K562 (cell line): ENCODE measurements at regions not wholly inside any gene's neighbourhood (a gene's known extent, or its start where the extent isn't known, plus 50 kb on each side); places are given as distances from the start of the nearest gene placed in this dataset.

Experiments
- ATAC-seq: fragments of 200-7000 bp; cut with Tn5 transposase; 3 replicates; pipeline ENCODE4 v1.9.1; 2020; ENCODE audit warnings: moderate library complexity
- BruUV-seq: library from RNA; stranded (reverse); fragments of 400-500 nt; replicated peaks from 2 replicates; lab custom pipeline; 2021; lab: Mats Ljungman, UMichigan
- CTCF ChIA-PET: fragments of 300-600 bp; formaldehyde crosslinking; extraction: SDS; loops from one replicate; lab custom pipeline; 2021; ENCODE audit warnings: low intra/inter-chr PET ratio; lab: Yijun Ruan, JAX
- POLR2A ChIA-PET: fragments of 300-600, 350-650 bp; sonication (Branson Sonifier 250); formaldehyde crosslinking; extraction: SDS; loops from one replicate; lab custom pipeline; 2021; ENCODE audit warnings: antibody characterized with exemption, inconsistent platforms; lab: Yijun Ruan, JAX
- DNase-seq, 4 experiments: peaks; one replicate each; pipeline versions ENCODE4 v3.0.0 to v3.0.0-alpha.2; 2011 to 2018; ENCODE audit warnings: low spot score in 3 of 4, mixed read lengths in 3 of 4; ENCODE audit errors: extremely low read depth in 1 of 4
- FAIRE-seq: peaks from 2 replicates; lab custom pipeline; 2011; peaks lifted over from hg19 to GRCh38; lab: Jason Lieb, UNC
- H2AFZ ChIP-seq: 2 replicates; pipeline ENCODE4 v1.6.0; 2011; ENCODE audit warnings: low read depth, low read length, control low read depth, inconsistent platforms
- H3K27ac ChIP-seq: fragments of 200-600 bp; 3 replicates; pipeline ENCODE4 v1.8.0; 2011; ENCODE audit warnings: low read depth, mild to moderate bottlenecking, control low read depth, inconsistent platforms, low read length, moderate library complexity, mixed read lengths; ENCODE audit errors: extremely low read depth
- H3K27me3 ChIP-seq, 2 experiments: fragments of 300-600 bp in 1 of 2; 2 replicates in 1 of 2; 3 replicates in 1 of 2; pipeline versions ENCODE4 v1.6.0 to v1.8.0; 2011; ENCODE audit warnings: inconsistent platforms in 2 of 2, low read length in 2 of 2, mild to moderate bottlenecking in 1 of 2, mixed read lengths in 1 of 2, moderate library complexity in 1 of 2; ENCODE audit not compliant: control insufficient read depth in 2 of 2, insufficient read depth in 2 of 2
- H3K36me3 ChIP-seq: fragments of 300-600 bp; 3 replicates; pipeline ENCODE4 v1.8.0; 2011; ENCODE audit warnings: mild to moderate bottlenecking, low read length, inconsistent platforms; ENCODE audit not compliant: control insufficient read depth, insufficient read depth
- H3K4me1 ChIP-seq, 2 experiments: fragments of 200-600 bp in 1 of 2; replicated peaks in 1 of 2; 2 replicates in 1 of 2; 3 replicates in 1 of 2; pipeline versions ENCODE4 v1.5.1 to v1.8.0; 2011; ENCODE audit warnings: inconsistent platforms in 2 of 2, low read length in 2 of 2, mild to moderate bottlenecking in 1 of 2, mixed read lengths in 1 of 2, moderate library complexity in 1 of 2; ENCODE audit not compliant: control insufficient read depth in 2 of 2, insufficient read depth in 2 of 2
- H3K4me2 ChIP-seq: 2 replicates; pipeline ENCODE4 v1.6.1; 2011; ENCODE audit warnings: low read length, control low read depth, inconsistent platforms, mixed read lengths; ENCODE audit not compliant: insufficient read depth
- H3K4me3 ChIP-seq: fragments of 200-600 bp; sonication (generic), shearing (Covaris generic); 2 replicates; pipeline ENCODE4 v1.5.1; 2016; ENCODE audit warnings: control low read depth, inconsistent platforms
- H3K79me2 ChIP-seq: fragments of 200-600 bp; 3 replicates; pipeline ENCODE4 v1.8.0; 2011; ENCODE audit warnings: low read length, inconsistent platforms; ENCODE audit not compliant: control insufficient read depth, insufficient read depth
- H3K9ac ChIP-seq, 2 experiments: 2 replicates each; pipeline versions ENCODE4 v1.6.0 to v1.6.1; 2011; ENCODE audit warnings: low read depth in 2 of 2, low read length in 2 of 2, control low read depth in 1 of 2, inconsistent platforms in 1 of 2, mild to moderate bottlenecking in 1 of 2, mixed read lengths in 1 of 2; ENCODE audit not compliant: insufficient read depth in 1 of 2
- H3K9me1 ChIP-seq: one replicate; pipeline ENCODE4 v1.6.0; 2011; ENCODE audit warnings: inconsistent platforms, mild to moderate bottlenecking, low read length, moderate library complexity; ENCODE audit not compliant: control insufficient read depth, insufficient read depth
- H3K9me3 ChIP-seq: replicated peaks from 2 replicates; pipeline ENCODE4 v1.5.1; 2011; ENCODE audit warnings: low read depth, low read length, inconsistent platforms; ENCODE audit not compliant: control insufficient read depth, insufficient read depth
- H4K20me1 ChIP-seq: replicated peaks from 2 replicates; pipeline ENCODE4 v1.6.1; 2011; ENCODE audit warnings: low read length, inconsistent platforms, mixed read lengths; ENCODE audit not compliant: control insufficient read depth, insufficient read depth
- AFF1 ChIP-seq, 2 experiments: fragments of 450-650 bp; IDR thresholded peaks; 2 replicates each; pipeline ENCODE4 v1.6.1; 2018; ENCODE audit warnings: mild to moderate bottlenecking in 2 of 2, low read depth in 1 of 2; ENCODE audit not compliant: partially characterized antibody in 2 of 2
- ATF4 ChIP-seq: fragments of 450-650 bp; formaldehyde crosslinking; IDR thresholded peaks from 2 replicates; pipeline ENCODE4 v1.4.0; 2022; ENCODE audit warnings: mild to moderate bottlenecking, moderate library complexity
- CHCHD3 ChIP-seq: fragments of 250-450 bp; sonication (Bioruptor Pico); IDR thresholded peaks from 2 replicates; pipeline ENCODE4 v2.1.2; 2022; ENCODE audit warnings: mild to moderate bottlenecking
- EP300 ChIP-seq: IDR thresholded peaks from 2 replicates; pipeline ENCODE4 v1.6.1; 2012; ENCODE audit warnings: low read length, improper control_type of control experiment
- GTF3C2 ChIP-seq: IDR thresholded peaks from 3 replicates; pipeline ENCODE4 v1.6.1; 2011; ENCODE audit warnings: borderline replicate concordance, mild to moderate bottlenecking, moderate library complexity; ENCODE audit not compliant: insufficient read length; ENCODE audit errors: extremely low read depth
- MEF2D ChIP-seq: conservative IDR thresholded peaks from 2 replicates; pipeline ENCODE4 v1.6.1; 2016; ENCODE audit warnings: low read depth, missing genetic modification characterization, missing compliant biosample characterization
- NFE2 ChIP-seq: IDR thresholded peaks from 2 replicates; pipeline ENCODE4 v1.6.1; 2014; ENCODE audit warnings: antibody characterized with exemption, low read depth
- OTX1 ChIP-seq: fragments of 450-650 bp; formaldehyde crosslinking; IDR thresholded peaks from 2 replicates; pipeline ENCODE4 v1.4.0; 2022; ENCODE audit warnings: mild to moderate bottlenecking
- PREB ChIP-seq: sonication (generic); formaldehyde crosslinking; IDR thresholded peaks from 2 replicates; pipeline ENCODE4 v1.8.1; 2023; ENCODE audit warnings: mild to moderate bottlenecking, missing genetic modification reagents
- SRSF3 ChIP-seq: fragments of 200-400 bp; formaldehyde crosslinking; IDR thresholded peaks from 2 replicates; pipeline ENCODE4 v1.6.1; 2016; ENCODE audit warnings: mild to moderate bottlenecking, low read length, moderate library complexity; ENCODE audit not compliant: insufficient read depth
- THAP12 ChIP-seq: fragments of 250-450 bp; sonication (Bioruptor Pico); IDR thresholded peaks from 2 replicates; pipeline ENCODE4 v1.9.0; 2021; ENCODE audit warnings: mild to moderate bottlenecking, inconsistent platforms
- WGBS: fragments of 100-300 bp; shearing (Covaris generic); methylation state at CpG from one replicate; pipeline ENCODE4 v1.1.6; 2016; ENCODE audit warnings: low coverage, mixed read lengths; ENCODE audit not compliant: insufficient coverage; ENCODE audit errors: missing lambda C conversion rate; 5-methylcytosine and 5-hydroxymethylcytosine counted together
- in situ Hi-C: fragments of 300-500 bp; cut with MboI; formaldehyde crosslinking; loops from 4 replicates; pipeline ENCODE4 v1.15.0; 2018; ENCODE audit warnings: inconsistent platforms, mixed read lengths
- intact Hi-C: fragments of 100-400 bp; cut with micrococcal nuclease; formaldehyde crosslinking; loops from 2 replicates; pipeline ENCODE4 v1.14.2; 2022

GRCh38 chr20:11118802-11119380 is 445.1 kb upstream of the JAG1 start:
- intact Hi-C loops (no loop called here), in situ Hi-C loops (no loop called here)
- WGBS, result 0% methylated on average over 4 of the region's 4 CpGs
- Histone ChIP-seq H3K9ac (no peak overlapping the region), H3K9me3 (no peaks in the 10 kb centered on the region), H3K27me3 (no peaks in the 10 kb centered on the region), H3K36me3 (no peaks in the 10 kb centered on the region), H2AFZ (no peak overlapping the region), H3K9me1 (no peaks in the 10 kb centered on the region), H3K79me2 (no peaks in the 10 kb centered on the region), H3K4me1 (no peaks in the 10 kb centered on the region), H3K27ac (no peak overlapping the region), H4K20me1 (no peaks in the 10 kb centered on the region), H3K4me2 (no peak overlapping the region), H3K4me3 (no peak overlapping the region)
- ATAC-seq (no peak), DNase-seq (no peak), FAIRE-seq (no peak)
- ChIA-PET CTCF (no interaction called here), POLR2A (no interaction called here)
- BruUV-seq, result no TSS peak
- no peak for TF ChIP-seq EP300
- TF ChIP-seq ATF4 (CRISPR knock-in tag), result no peak
- TF ChIP-seq THAP12 (CRISPR knock-in tag), result no peak
- no peak for TF ChIP-seq GTF3C2
- TF ChIP-seq AFF1 (IDR thresholded peaks at IDR 0.05; ENCODE audit: low read depth in 1 of 2, partially characterized antibody in 2 of 2), result no peak
- no peak for TF ChIP-seq NFE2
- no peak for TF ChIP-seq MEF2D
- TF ChIP-seq SRSF3, result no peak
- TF ChIP-seq CHCHD3 (CRISPR knock-in tag), result no peak
- no peak for TF ChIP-seq OTX1 (CRISPR knock-in tag)
- no peak for TF ChIP-seq PREB (CRISPR knock-in tag)
